NT2/D1 (cell line): ENCODE measurements at regions not wholly inside any gene's neighbourhood (a gene's known extent, or its start where the extent isn't known, plus 50 kb on each side); places are given as distances from the start of the nearest gene placed in this dataset.
"Not testable (repeated sequence)": the region's sequence is repeated elsewhere in the genome, so short reads cannot be mapped to it uniquely, and the experiment has no call there.

Experiments used
- SUZ12 ChIP-seq: IDR thresholded peaks from 2 replicates; pipeline ENCODE4 v1.6.1; 2011; ENCODE audit not compliant: insufficient read length, insufficient read depth; ENCODE audit errors: extremely low read depth
- YY1 ChIP-seq: IDR thresholded peaks from 2 replicates; pipeline ENCODE4 v1.6.1; 2011; ENCODE audit not compliant: insufficient read length, insufficient read depth

GRCh38 chr10:22091260-22091659 lies 87.7 kb upstream of the DNAJC1 start:
- TF ChIP-seq SUZ12, YY1: not testable (repeated sequence)
